Vagina (tissue), 2 donors: ENCODE measurements at regions not wholly inside any gene's neighbourhood (a gene's known extent, or its start where the extent isn't known, plus 50 kb on each side); places are given as distances from the start of the nearest gene placed in this dataset.
"Not testable (repeated sequence)": the region's sequence is repeated elsewhere in the genome, so short reads cannot be mapped to it uniquely, and the experiment has no call there.

Experiments used
- DNase-seq, 2 donors: peaks; one replicate each; pipeline ENCODE4 v3.0.0-alpha.2; 2017; ENCODE audit errors: extremely low spot score in 2 of 2
- H3K27ac ChIP-seq: fragments of 200-600 bp; sonication (generic); one replicate; pipeline ENCODE4 v1.5.1; 2019
- H3K27me3 ChIP-seq: fragments of 200-600 bp; sonication (generic); one replicate; pipeline ENCODE4 v1.5.1; 2019
- H3K36me3 ChIP-seq, 2 donors: fragments of 200-600 bp; sonication (generic); one replicate each; pipeline ENCODE4 v1.5.1; 2017 to 2019
- H3K4me1 ChIP-seq: fragments of 200-600 bp; sonication (generic); one replicate; pipeline ENCODE4 v1.5.1; 2019
- H3K4me3 ChIP-seq, 2 donors: fragments of 200-600 bp; sonication (generic); 1 replicate in 1 of 2; 2 replicates in 1 of 2; pipeline ENCODE4 v1.5.1; 2016 to 2019
- H3K9me3 ChIP-seq: fragments of 200-600 bp; sonication (generic); one replicate; pipeline ENCODE4 v1.5.1; 2019
- intact Hi-C: fragments of 100-400 bp; cut with DNase I; formaldehyde crosslinking; loops from one replicate; pipeline ENCODE4 v1.15.1; 2023

DNA sequence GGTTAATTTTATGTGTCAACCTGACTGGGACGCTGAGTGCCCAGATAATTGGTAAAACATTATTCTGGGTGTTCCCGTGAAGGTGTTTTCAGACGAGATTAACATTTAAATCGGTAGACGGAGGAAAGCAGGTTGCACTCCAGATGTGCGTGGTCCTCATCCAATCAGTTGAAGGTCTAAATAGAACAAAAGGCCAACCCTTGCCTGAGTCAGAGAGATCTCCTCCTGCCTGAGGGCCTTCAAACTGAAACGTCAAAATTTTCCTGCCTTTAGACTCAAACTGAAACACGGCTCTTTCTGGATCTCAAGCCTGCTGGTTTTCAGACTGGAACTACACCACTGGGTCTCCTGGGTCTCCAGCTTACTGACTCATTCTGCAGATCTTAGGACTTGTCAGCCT is 70.9 kb downstream of the NPIPA5 start:
- H3K27me3 ChIP-seq, H3K4me1 ChIP-seq, H3K9me3 ChIP-seq, H3K27ac ChIP-seq, intact Hi-C loops, H3K4me3 ChIP-seq, DNase-seq, H3K36me3 ChIP-seq: not testable (repeated sequence)

DNA sequence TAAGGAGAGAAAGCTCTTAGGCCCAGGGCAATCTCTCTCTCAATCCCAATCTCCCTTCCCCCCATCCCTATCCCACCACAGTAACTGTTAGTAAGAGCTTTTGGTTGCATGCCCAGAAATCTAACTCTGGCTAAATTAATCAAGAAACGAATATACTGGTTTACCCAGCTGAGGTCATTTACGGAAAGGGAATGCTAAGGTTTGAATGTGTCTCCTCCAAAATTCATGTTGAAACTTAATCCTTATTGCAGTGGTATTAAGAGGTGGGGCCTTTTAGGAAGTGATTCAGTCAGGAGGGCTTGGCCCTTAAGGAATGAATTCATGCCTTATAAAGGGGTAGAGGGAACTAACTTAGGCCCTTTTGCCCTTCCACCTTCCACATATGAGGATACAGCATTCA is 72.2 kb downstream of the NPIPA5 start:
- H3K27me3 ChIP-seq, H3K27ac ChIP-seq, H3K36me3 ChIP-seq, H3K9me3 ChIP-seq, DNase-seq, intact Hi-C loops, H3K4me3 ChIP-seq, H3K4me1 ChIP-seq: not testable (repeated sequence)

DNA sequence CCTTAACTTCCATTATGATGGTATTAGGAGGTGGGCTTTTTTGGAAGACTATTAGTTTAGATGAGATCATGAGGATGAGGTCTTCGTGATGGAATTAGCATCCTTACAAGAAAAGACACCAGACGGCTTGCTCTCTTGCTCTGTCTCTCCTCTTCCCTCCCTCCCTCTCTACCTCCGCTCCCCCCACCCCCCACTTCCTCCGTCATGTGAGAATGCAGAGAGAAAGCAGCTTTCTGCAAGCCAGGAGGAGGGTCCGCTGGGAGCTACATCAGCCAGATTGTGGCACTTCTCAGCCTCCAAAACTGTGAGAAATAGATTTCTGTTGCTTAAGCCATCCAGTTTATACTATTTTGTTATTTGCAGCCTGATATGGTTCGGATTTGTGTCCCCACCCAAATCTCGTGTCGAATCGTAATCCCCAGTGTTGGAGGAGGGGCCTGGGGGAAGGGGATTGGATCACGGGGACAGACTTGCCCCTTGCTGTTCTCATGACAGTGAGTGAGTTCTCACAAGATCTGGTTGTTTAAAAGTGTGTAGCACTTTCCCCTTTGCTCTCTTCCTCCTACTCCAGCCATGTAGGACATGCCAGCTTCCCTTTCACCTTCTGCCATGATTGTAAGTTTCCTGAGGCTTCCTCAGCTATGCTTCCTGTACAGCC is 74.3 kb downstream of the NPIPA5 start:
- H3K4me3 ChIP-seq, H3K27me3 ChIP-seq, DNase-seq, H3K4me1 ChIP-seq, H3K27ac ChIP-seq, H3K36me3 ChIP-seq, H3K9me3 ChIP-seq, intact Hi-C loops: not testable (repeated sequence)

DNA sequence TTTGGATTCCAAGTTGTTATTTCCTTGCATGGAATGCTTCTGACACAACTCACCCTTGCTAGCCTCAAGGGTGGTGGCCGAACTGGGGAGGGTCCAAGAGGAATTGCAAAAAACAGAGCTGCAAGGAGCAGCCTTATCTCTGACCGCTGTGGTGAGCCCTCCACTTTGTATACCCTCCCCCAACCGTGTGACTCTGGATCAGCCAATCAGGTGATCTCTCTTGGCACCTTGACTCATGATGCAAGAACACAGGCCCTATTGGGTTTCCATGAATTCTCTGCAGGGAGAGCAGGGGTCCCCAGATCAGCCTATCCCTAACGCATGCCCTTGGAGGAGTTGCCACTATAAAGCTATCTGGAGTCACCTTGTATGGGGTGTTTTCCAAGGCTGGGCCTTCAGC is 81.0 kb downstream of the NPIPA5 start:
- H3K9me3 ChIP-seq, DNase-seq, H3K27ac ChIP-seq, H3K4me3 ChIP-seq, H3K27me3 ChIP-seq, intact Hi-C loops, H3K36me3 ChIP-seq, H3K4me1 ChIP-seq: not testable (repeated sequence)

DNA sequence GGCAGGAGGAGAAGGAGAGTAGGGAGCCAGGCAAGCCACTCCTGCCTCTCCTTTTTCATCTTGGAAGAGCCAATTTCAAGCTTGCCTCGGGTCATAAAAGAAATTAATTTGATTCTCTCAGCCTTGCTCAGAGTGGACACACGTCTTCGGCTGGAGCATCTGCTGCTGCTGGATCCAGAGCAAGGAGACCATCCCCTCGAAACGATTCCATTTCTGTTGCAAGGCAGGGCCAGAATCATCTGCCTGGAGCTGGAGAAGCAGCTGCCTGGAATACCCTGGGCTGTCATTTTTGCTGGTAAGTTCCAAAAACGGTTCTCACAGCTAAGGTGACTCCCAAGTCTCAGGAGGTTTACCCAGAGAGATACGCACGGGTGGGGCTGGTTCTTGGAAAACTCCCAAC is 103.3 kb downstream of the NPIPA5 start:
- H3K9me3 ChIP-seq, H3K27ac ChIP-seq, DNase-seq, H3K4me3 ChIP-seq, H3K27me3 ChIP-seq, intact Hi-C loops, H3K36me3 ChIP-seq, H3K4me1 ChIP-seq: not testable (repeated sequence)

DNA sequence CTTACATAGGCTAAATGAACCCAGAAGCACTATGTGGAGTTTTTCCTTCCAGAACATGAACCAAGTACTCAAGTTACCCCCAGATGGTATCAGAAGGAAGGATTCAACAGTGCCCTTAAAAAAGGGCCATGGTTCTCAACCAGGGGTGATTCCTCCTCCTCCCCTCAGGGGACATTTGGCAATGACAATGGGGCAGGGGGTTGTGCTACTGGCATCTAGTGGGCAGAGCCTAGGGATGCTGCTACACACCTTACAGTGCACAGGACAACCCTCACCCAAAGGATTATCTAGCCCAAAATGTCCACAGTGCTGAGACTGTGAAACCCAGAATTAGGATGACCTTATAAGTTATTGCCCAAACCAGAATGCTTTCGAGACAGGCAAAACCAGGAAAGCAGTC is 104.1 kb downstream of the NPIPA5 start:
- H3K9me3 ChIP-seq, DNase-seq, H3K4me1 ChIP-seq, H3K27me3 ChIP-seq, intact Hi-C loops, H3K4me3 ChIP-seq, H3K27ac ChIP-seq, H3K36me3 ChIP-seq: not testable (repeated sequence)

DNA sequence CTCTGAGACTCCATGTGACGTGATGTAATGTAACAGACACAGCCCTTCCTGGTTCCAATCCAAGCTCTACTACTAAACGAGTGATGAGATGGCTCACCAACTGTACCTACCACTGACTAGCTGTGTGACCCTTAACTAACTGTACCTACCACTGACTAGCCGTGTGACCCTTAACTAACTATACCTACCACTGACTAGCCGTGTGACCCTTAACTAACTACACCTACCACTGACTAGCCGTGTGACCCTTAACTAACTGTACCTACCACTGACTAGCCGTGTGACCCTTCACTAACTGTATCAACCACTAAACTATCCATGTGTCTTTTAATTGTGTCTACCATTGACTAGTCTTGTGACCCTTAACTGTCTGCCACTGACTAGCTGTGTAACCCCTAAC is 111.2 kb downstream of the NPIPA5 start:
- intact Hi-C loops = not testable (repeated sequence)

DNA sequence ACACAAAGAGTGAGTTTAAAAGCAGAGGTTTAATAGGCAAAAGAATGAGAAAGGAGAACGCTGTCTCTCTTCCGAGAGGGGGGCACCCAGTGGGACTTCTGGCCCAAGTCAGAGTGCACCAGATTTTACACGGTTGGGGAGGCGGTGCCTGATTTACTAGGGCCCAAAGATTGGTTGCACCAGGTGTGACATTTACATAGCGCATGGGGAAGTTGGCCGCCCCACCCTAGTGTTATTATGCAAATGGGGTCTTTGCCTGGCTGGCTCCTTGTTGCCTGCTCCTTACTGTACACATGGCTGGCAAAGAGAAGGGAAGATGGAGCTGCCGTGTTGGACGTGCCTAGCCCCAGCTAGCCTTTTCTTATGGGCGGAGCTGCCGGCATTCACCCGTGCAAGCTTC is 115.9 kb downstream of the NPIPA5 start:
- H3K4me3 ChIP-seq, H3K27ac ChIP-seq, H3K36me3 ChIP-seq, DNase-seq, H3K9me3 ChIP-seq, H3K4me1 ChIP-seq, H3K27me3 ChIP-seq, intact Hi-C loops: not testable (repeated sequence)

More for the DNA sequence above, 111.2 kb downstream of the NPIPA5 start:
- H3K4me3 ChIP-seq, H3K36me3 ChIP-seq, H3K27me3 ChIP-seq, H3K4me1 ChIP-seq, DNase-seq, H3K27ac ChIP-seq, H3K9me3 ChIP-seq: not testable (repeated sequence)

DNA sequence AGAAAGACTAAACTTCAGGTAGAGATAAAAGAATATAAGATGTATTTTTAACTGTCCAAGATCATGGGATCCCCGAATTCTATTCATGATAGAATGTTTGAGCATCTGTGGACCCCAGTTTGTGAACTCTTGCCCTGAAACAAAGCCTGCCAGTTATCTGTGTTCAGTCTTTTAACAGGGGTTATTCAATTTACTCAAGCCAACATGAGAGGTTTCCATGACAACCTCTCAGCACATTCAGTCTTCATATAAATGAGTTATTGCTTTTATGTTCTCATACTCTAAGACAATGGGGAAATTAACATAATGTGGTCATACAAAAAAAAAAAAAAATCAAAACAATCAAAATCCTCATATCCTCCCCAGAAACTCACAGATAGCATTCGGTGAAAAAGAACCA is 130.1 kb downstream of the NPIPA5 start:
- H3K4me3 ChIP-seq, H3K4me1 ChIP-seq, DNase-seq, H3K27me3 ChIP-seq, intact Hi-C loops, H3K9me3 ChIP-seq, H3K27ac ChIP-seq, H3K36me3 ChIP-seq: not testable (repeated sequence)

DNA sequence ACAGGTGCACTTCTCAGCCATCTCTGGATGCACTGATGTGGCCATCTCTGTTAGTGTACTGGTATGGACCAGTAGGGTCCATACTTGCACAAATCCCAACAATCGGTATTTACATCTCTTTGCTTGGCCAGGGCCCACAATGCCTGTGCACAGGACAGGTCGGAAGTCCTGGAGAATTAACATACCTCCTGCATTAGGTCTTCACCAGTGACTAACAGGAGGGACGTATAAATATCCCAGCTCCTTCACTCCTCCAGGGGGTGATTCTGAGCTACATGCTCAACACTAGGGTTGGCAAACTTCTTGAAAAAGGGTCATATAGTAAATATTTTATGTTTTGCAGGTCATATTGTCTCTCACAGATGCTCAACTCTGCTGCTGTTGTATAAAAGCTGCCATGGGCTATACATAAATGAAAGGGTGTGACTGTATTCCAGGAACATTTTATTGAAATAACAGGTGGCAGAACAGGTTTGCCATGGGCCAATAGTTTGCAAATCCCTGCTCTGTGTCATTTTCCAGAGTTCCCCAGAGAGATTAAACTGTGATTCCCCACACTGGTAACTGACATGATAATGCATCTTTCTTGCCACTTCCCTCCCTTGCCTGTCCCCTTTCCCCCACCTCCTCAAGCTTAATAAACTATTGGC is 141.3 kb downstream of the NPIPA5 start:
- H3K4me3 ChIP-seq, H3K9me3 ChIP-seq, H3K27ac ChIP-seq, H3K36me3 ChIP-seq, intact Hi-C loops, DNase-seq, H3K4me1 ChIP-seq, H3K27me3 ChIP-seq: not testable (repeated sequence)

DNA sequence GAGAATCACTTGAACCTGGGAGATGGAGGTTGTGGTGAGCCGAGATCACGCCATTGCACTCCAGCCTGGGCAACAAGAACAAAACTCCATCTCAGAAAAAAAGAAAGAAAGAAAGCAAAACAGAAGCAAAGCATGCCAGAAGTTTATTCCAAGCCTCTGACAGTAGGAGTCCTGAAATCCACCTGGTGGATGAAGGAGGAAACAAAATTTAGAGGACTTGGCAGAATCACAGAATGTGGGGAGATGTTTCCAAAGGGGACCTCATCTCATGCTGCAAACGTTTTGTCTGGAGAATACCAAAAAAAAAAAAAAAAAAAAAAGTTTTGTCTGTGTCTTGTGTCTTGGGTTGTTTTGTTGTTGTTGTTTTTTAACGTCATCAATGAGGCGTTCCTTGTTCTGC is 141.1 kb upstream of the RRN3 start:
- H3K27me3 ChIP-seq, H3K4me3 ChIP-seq, H3K9me3 ChIP-seq, H3K4me1 ChIP-seq, DNase-seq, H3K27ac ChIP-seq, intact Hi-C loops, H3K36me3 ChIP-seq: not testable (repeated sequence)

DNA sequence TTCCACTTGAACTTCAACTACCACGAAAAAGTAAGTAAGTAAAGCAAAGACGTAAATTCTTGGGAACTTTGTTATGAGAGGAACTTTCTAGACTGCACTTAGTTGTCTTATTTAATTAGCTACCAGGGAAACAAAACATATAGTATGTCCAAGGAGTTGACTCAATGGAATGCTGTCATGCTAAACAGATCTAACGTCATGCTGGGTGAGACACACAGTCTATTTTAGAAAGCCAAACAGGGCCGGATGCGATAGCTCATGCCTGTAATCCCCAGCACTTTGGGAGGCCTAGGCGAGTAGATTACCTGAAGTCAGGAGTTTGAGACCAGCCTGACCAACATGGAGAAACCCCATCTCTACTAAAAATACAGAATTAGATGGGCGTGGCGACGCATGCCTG is 140.6 kb upstream of the RRN3 start:
- intact Hi-C loops, H3K4me3 ChIP-seq, H3K27ac ChIP-seq, H3K4me1 ChIP-seq, H3K9me3 ChIP-seq, H3K36me3 ChIP-seq, DNase-seq, H3K27me3 ChIP-seq: not testable (repeated sequence)

DNA sequence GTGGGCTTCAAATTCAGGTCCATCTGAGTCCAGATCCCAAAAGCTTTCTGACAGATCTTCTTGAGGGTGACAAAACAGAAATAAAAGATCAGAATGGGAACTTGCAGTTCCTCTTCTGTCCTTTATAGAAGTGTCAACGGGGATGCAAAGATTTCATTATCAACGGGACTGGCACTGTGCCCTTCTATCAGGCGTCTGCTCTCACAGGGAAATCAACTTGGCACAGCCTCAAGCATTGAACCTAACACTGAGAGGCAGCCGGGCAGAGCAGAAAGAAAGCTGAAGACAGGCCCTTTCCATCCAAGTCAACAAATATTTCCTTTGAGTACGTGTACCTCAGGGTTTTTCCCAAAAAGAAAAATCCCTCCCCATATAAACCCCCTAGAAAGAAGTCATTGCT is 136.4 kb upstream of the RRN3 start:
- H3K9me3 ChIP-seq, H3K4me3 ChIP-seq, H3K36me3 ChIP-seq, H3K27ac ChIP-seq, H3K4me1 ChIP-seq, H3K27me3 ChIP-seq, DNase-seq, intact Hi-C loops: not testable (repeated sequence)

DNA sequence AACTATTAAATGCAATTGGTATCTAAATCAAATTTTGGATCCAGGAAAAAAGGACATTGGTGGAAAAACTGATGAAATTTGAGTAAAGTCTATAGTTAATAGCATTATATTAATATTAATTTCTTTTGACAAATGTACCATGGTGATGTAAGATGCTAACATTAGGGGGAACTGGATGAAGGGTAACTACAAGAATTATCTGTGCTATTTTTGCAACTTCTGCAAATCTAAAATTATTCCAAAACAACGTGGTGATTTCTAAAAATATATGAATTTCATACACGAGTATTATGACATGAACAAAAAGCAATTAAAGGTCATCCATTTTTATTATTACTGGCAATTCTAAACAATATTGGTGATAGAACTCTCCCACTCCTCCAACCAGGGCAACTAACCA is 135.6 kb upstream of the RRN3 start:
- H3K4me3 ChIP-seq, intact Hi-C loops, H3K27ac ChIP-seq, H3K27me3 ChIP-seq, H3K9me3 ChIP-seq, DNase-seq, H3K4me1 ChIP-seq, H3K36me3 ChIP-seq: not testable (repeated sequence)
